A673 (cell line): ENCODE measurements at regions not wholly inside any gene's neighbourhood (a gene's known extent, or its start where the extent isn't known, plus 50 kb on each side); places are given as distances from the start of the nearest gene placed in this dataset.

Experiments used
- BruUV-seq: library from RNA; stranded (reverse); fragments of 400-500 nt; replicated peaks from 2 replicates; lab custom pipeline; 2021; lab: Mats Ljungman, UMichigan
- CTCF ChIA-PET: fragments of 300-600 bp; sonication (Branson Sonifier 250); formaldehyde crosslinking; loops from one replicate; lab custom pipeline; 2022; ENCODE audit warnings: antibody characterized with exemption; lab: Charles Lee
- POLR2A ChIA-PET: fragments of 300-600 bp; sonication (Branson Sonifier 250); formaldehyde crosslinking; loops from one replicate; lab custom pipeline; 2022; ENCODE audit warnings: antibody characterized with exemption; ENCODE audit not compliant: low non-redundant PET; lab: Charles Lee
- DNase-seq: peaks from one replicate; pipeline ENCODE4 v3.0.0-alpha.2; 2015; ENCODE audit warnings: low spot score
- H3K27ac ChIP-seq: fragments of 200-600 bp; sonication (generic); 2 replicates; pipeline ENCODE4 v1.5.1; 2016; ENCODE audit warnings: mixed run types, low read depth, mild to moderate bottlenecking, mixed read lengths, antibody characterized with exemption, low read length; ENCODE audit not compliant: poor library complexity, severe bottlenecking
- H3K27me3 ChIP-seq: fragments of 200-600 bp; sonication (generic); replicated peaks from 2 replicates; pipeline ENCODE4 v1.6.1; 2017; ENCODE audit warnings: mixed run types, low read depth, mild to moderate bottlenecking, mixed read lengths, antibody characterized with exemption, low read length; ENCODE audit not compliant: insufficient read depth, poor library complexity
- H3K36me3 ChIP-seq: fragments of 200-600 bp; sonication (generic); 2 replicates; pipeline ENCODE4 v1.6.1; 2016; ENCODE audit warnings: mixed run types, mild to moderate bottlenecking, mixed read lengths, antibody characterized with exemption, low read length; ENCODE audit not compliant: insufficient read depth, poor library complexity, severe bottlenecking
- H3K4me1 ChIP-seq: fragments of 200-600 bp; sonication (generic); 2 replicates; pipeline ENCODE4 v1.6.1; 2017; ENCODE audit warnings: mixed run types, mild to moderate bottlenecking, mixed read lengths, antibody characterized with exemption, low read length; ENCODE audit not compliant: insufficient read depth, poor library complexity, severe bottlenecking
- H3K4me3 ChIP-seq: fragments of 200-600 bp; sonication (generic); 2 replicates; pipeline ENCODE4 v1.5.1; 2016; ENCODE audit warnings: low read depth, mixed run types, mild to moderate bottlenecking, mixed read lengths, low read length; ENCODE audit not compliant: poor library complexity, severe bottlenecking
- H3K9me3 ChIP-seq: fragments of 200-600 bp; sonication (generic); 2 replicates; pipeline ENCODE4 v1.6.1; 2016; ENCODE audit warnings: mixed run types, low read depth, mild to moderate bottlenecking, mixed read lengths, antibody characterized with exemption, low read length; ENCODE audit not compliant: poor library complexity, severe bottlenecking
- CTCF ChIP-seq: fragments of 300-800, 200-600 bp; sonication (generic); conservative IDR thresholded peaks from 2 replicates; pipeline ENCODE4 v1.5.1; 2017; ENCODE audit warnings: low read depth, mild to moderate bottlenecking, antibody characterized with exemption, low read length, moderate library complexity, mixed read lengths
- EZH2 ChIP-seq: fragments of 200-600 bp; sonication (generic); IDR thresholded peaks from 2 replicates; pipeline ENCODE4 v1.6.1; 2017; ENCODE audit warnings: borderline replicate concordance, low read depth, mild to moderate bottlenecking, mixed read lengths, antibody characterized with exemption, low read length; ENCODE audit not compliant: poor library complexity, severe bottlenecking
- intact Hi-C: fragments of 100-400 bp; cut with micrococcal nuclease; formaldehyde crosslinking; loops from one replicate; pipeline ENCODE4 v1.10.0; 2022; ENCODE audit not compliant: unreplicated experiment

DNA sequence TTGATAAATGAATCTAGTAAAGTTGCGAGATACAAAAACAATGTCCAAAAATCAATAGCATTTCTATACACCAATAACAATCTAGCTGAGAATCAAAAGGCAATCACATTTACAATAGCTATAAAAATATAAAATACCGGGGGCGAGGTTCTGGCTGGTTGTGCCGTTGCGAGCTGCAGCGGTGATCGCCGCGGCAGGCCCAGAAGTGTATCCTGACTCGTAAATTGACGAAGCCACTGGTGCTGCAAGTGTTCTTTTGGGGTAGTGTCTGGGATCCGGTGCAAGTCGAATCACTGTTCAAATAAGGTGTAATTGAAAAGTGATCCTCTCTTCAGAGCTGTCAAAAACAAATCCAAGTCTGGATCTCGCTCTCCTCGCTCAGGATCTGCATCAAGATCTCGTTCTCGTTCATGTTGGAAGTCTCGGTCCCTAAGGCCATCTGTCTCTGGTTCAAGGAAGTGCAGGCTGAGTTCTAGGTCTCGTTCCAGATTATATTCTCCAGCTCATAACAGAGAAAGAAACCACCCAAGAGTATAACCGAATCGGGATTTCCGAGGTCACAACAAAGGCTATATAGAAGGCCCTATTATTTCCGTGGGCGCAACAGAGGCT lies 80.1 kb upstream of the STT3B start:
- DNase-seq, result no peak
- TF ChIP-seq EZH2, result no peak
- TF ChIP-seq CTCF, result no peak
- Histone ChIP-seq H3K9me3 (no peaks in the 10 kb centered on the region), H3K36me3 (no peaks in the 10 kb centered on the region), H3K27ac (no peak overlapping the region), H3K27me3 (no peaks in the 10 kb centered on the region), H3K4me3 (no peak overlapping the region), H3K4me1 (no peaks in the 10 kb centered on the region)
- intact Hi-C loops, result no loop called here
- POLR2A ChIA-PET, result no interaction called here
- CTCF ChIA-PET, result no interaction called here
- no TSS peak for BruUV-seq

- intact Hi-C loops, result no loop called here
- ChIA-PET POLR2A (no interaction called here), CTCF (no interaction called here)
- H3K27ac ChIP-seq, result no peak overlapping the region
- no peak for TF ChIP-seq EZH2
- TF ChIP-seq CTCF, result no peak
- H3K27me3 ChIP-seq, result no peaks in the 10 kb centered on the region
- no peak overlapping the region for H3K4me3 ChIP-seq
- H3K36me3 ChIP-seq, result no peaks in the 10 kb centered on the region
- no peaks in the 10 kb centered on the region for H3K9me3 ChIP-seq
- BruUV-seq, result no TSS peak
- no peaks in the 10 kb centered on the region for H3K4me1 ChIP-seq
- no peak for DNase-seq
These were observed 79.3 kb upstream of the STT3B start for GRCh38 chr3:31453430-31453829.

DNA sequence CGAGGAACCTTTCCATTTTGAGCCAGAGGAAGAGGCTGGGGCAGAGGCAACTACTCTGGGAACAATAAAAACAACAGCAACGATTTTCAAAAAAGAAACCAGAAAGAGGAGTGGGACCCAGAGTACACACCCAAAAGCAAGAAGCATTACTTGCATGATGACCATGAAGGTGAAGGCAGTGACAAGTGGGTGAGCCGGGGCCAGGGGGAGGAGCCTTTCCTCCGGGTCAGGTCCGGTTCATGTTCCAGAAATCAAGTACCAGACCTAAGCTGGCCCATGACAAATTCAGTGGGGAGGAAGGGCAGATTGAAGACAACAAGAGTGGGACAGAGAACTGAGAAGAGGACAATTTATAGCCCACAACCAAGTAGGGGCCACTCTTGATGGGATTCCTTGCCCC lies 77.2 kb upstream of the STT3B start:
- CTCF ChIA-PET, result no interaction called here
- H3K9me3 ChIP-seq, result no peaks in the 10 kb centered on the region

More for the DNA sequence above, 77.2 kb upstream of the STT3B start:
- Histone ChIP-seq H3K27me3 (no peaks in the 10 kb centered on the region), H3K27ac (no peak overlapping the region), H3K4me1 (no peaks in the 10 kb centered on the region), H3K36me3 (no peaks in the 10 kb centered on the region), H3K4me3 (no peak overlapping the region)
- TF ChIP-seq EZH2 (no peak), CTCF (no peak)
- POLR2A ChIA-PET, result no interaction called here
- intact Hi-C loops, result no loop called here
- no TSS peak for BruUV-seq
- no peak for DNase-seq
